Natural killer cell (primary cell): ENCODE measurements at regions not wholly inside any gene's neighbourhood (a gene's known extent, or its start where the extent isn't known, plus 50 kb on each side); places are given as distances from the start of the nearest gene placed in this dataset.
A peak's percentile ranks its signal among the peaks of the same experiment; 100 is the strongest.

Experiments used
- ATAC-seq, 3 donors: fragments of 150-1000 bp in 2 of 3; fragments of 200-7000 bp in 1 of 3; cut with Tn5 transposase; 1 replicate in 1 of 3; 2 replicates in 2 of 3; pipeline ENCODE4 v1.10.0; 2021; ENCODE audit warnings: mild to moderate bottlenecking in 2 of 3, moderate library complexity in 2 of 3
- DNase-seq, 2 donors: peaks; one replicate each; pipeline versions ENCODE4 v3.0.0 to v3.0.0-alpha.2; 2013 to 2021; ENCODE audit warnings: mixed read lengths in 1 of 2
- H3K27ac ChIP-seq: one replicate; pipeline ENCODE4 v1.5.1; 2013; ENCODE audit warnings: mild to moderate bottlenecking, low read length
- H3K27me3 ChIP-seq: one replicate; pipeline ENCODE4 v1.6.1; 2013; ENCODE audit warnings: low read length; ENCODE audit not compliant: control insufficient read depth, insufficient read depth
- H3K36me3 ChIP-seq: one replicate; pipeline ENCODE4 v1.6.1; 2013; ENCODE audit warnings: low read length; ENCODE audit not compliant: control insufficient read depth, insufficient read depth
- H3K4me1 ChIP-seq: one replicate; pipeline ENCODE4 v1.6.1; 2013; ENCODE audit warnings: low read length; ENCODE audit not compliant: control insufficient read depth, insufficient read depth
- H3K4me3 ChIP-seq: one replicate; pipeline ENCODE4 v1.5.1; 2013; ENCODE audit warnings: low read length
- H3K9me3 ChIP-seq: one replicate; pipeline ENCODE4 v1.6.1; 2013; ENCODE audit warnings: low read length; ENCODE audit not compliant: control insufficient read depth, insufficient read depth
- H3K27ac Mint-ChIP-seq, 2 donors: one replicate each; pipeline ENCODE4 v1.8.0; 2022; ENCODE audit warnings: mild to moderate bottlenecking in 2 of 2, mixed read lengths in 2 of 2, moderate library complexity in 1 of 2
- H3K27me3 Mint-ChIP-seq, 2 donors: one replicate each; pipeline ENCODE4 v1.8.0; 2022; ENCODE audit warnings: low read depth in 2 of 2, mixed read lengths in 2 of 2
- H3K36me3 Mint-ChIP-seq: one replicate; pipeline ENCODE4 v1.8.0; 2022; ENCODE audit warnings: mixed read lengths
- H3K4me1 Mint-ChIP-seq, 2 donors: one replicate each; pipeline ENCODE4 v1.8.0; 2022; ENCODE audit warnings: mixed read lengths in 2 of 2
- H3K4me3 Mint-ChIP-seq: one replicate; pipeline ENCODE4 v1.8.0; 2022; ENCODE audit warnings: mild to moderate bottlenecking, moderate library complexity, mixed read lengths
- H3K9me3 Mint-ChIP-seq, 2 donors: one replicate each; pipeline ENCODE4 v1.8.0; 2022; ENCODE audit warnings: mixed read lengths in 2 of 2
- CTCF ChIP-seq: fragments of 200-600 bp; IDR thresholded peaks from one replicate; pipeline ENCODE4 v1.8.0; 2022; ENCODE audit warnings: antibody characterized with exemption
- WGBS: methylation state at CpG from one replicate; pipeline ENCODE4 v1.1.7; 2013; ENCODE audit warnings: missing lambda C conversion rate; ENCODE audit not compliant: insufficient coverage; 5-methylcytosine and 5-hydroxymethylcytosine counted together
- intact Hi-C: fragments of 100-400 bp; cut with micrococcal nuclease; formaldehyde crosslinking; loops from one replicate; pipeline ENCODE4 v1.14.2; 2022

GRCh38 chr1:108017698-108018097 is 52.7 kb upstream of the VAV3 start:
- peaks cover 4% of the 10 kb centered on the region for H3K4me1 ChIP-seq
- Mint-ChIP-seq H3K4me3 (no peak overlapping the region), H3K27me3 (no peaks in the 10 kb centered on the region), H3K9me3 (no peaks in the 10 kb centered on the region), H3K4me1 (peaks cover 17 to 21% of the 10 kb centered on the region in 2 donors), H3K27ac (peak overlapping the region in 1 of 2 donors; percentile 54), H3K36me3 (no peaks in the 10 kb centered on the region)
- no peak overlapping the region for H3K27ac ChIP-seq
- H3K27me3 ChIP-seq = no peaks in the 10 kb centered on the region
- intact Hi-C loops = no loop called here
- no peaks in the 10 kb centered on the region for H3K9me3 ChIP-seq
- H3K36me3 ChIP-seq = no peaks in the 10 kb centered on the region
- ATAC-seq (no peak), DNase-seq (no peak)
- no peak overlapping the region for H3K4me3 ChIP-seq
- WGBS = 86% methylated on average over 1 of the region's 1 CpG
- TF ChIP-seq CTCF = no peak

GRCh38 chr1:108016451-108016920 is 51.5 kb upstream of the VAV3 start:
- Mint-ChIP-seq H3K27me3 (no peaks in the 10 kb centered on the region), H3K9me3 (no peaks in the 10 kb centered on the region), H3K4me1 (peaks cover 17 to 21% of the 10 kb centered on the region in 2 donors), H3K36me3 (no peaks in the 10 kb centered on the region), H3K27ac (peak overlapping the region; percentile 9 to 16), H3K4me3 (no peak overlapping the region)
- no peak for TF ChIP-seq CTCF
- no peak for DNase-seq
- WGBS = 27% methylated on average over 4 of the region's 4 CpGs
- Histone ChIP-seq H3K27me3 (no peaks in the 10 kb centered on the region), H3K36me3 (no peaks in the 10 kb centered on the region), H3K9me3 (no peaks in the 10 kb centered on the region), H3K27ac (no peak overlapping the region), H3K4me1 (peaks cover 4% of the 10 kb centered on the region), H3K4me3 (no peak overlapping the region)
- peak; percentile 52 to 75 (median 67) for ATAC-seq
- intact Hi-C loops = no loop called here
